ENCODE measurements at regions not wholly inside any gene's neighbourhood (a gene's known extent, or its start where the extent isn't known, plus 50 kb on each side); places are given as distances from the start of the nearest gene placed in this dataset.

- no peaks in the 10 kb centered on the region for H3K36me3 ChIP-seq (ENCODE audit: control insufficient read depth, insufficient read depth, low read length)
- no peak overlapping the region for H3K4me3 ChIP-seq (replicated peaks; ENCODE audit: low read depth, low read length)
- no peak for TF ChIP-seq CTCF (IDR thresholded peaks at IDR 0.05; ENCODE audit: insufficient read depth, low read length, poor library complexity, severe bottlenecking)
- H3K27me3 ChIP-seq (replicated peaks; ENCODE audit: control insufficient read depth, insufficient read depth, low read length), result no peaks in the 10 kb centered on the region; the same call in 1 of the 2 replicates
- DNase-seq (ENCODE audit: extremely low read depth, insufficient read length), result no peak
Measured at GRCh38 chr2:15763822-15764682, 172.4 kb downstream of the DDX1 start.

DNA sequence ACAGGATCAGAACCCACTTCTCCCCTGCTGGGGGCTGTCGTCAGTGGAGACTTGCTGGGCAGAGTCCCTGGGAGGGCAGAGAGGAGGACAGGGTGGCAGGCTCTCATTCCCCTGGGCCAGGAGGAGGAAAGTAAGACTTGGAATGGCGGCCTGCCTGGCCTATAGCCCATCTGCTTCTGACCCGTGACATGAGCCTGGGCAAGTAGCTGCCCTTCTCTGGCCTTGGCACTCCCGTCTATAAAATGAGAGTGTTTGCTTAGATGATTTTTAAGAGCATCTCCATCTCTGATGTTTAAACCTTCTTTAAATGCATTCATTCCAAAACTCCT, 173.0 kb downstream of the DDX1 start:
- Histone ChIP-seq H3K4me3 (replicated peaks; ENCODE audit: low read depth, low read length) (no peak overlapping the region), H3K36me3 (ENCODE audit: control insufficient read depth, insufficient read depth, low read length) (no peaks in the 10 kb centered on the region), H3K27me3 (replicated peaks; ENCODE audit: control insufficient read depth, insufficient read depth, low read length) (no peaks in the 10 kb centered on the region; the same call in 1 of the 2 replicates)
- no peak for DNase-seq (ENCODE audit: extremely low read depth, insufficient read length)
- TF ChIP-seq CTCF (IDR thresholded peaks at IDR 0.05; ENCODE audit: insufficient read depth, low read length, poor library complexity, severe bottlenecking), result no peak

DNA sequence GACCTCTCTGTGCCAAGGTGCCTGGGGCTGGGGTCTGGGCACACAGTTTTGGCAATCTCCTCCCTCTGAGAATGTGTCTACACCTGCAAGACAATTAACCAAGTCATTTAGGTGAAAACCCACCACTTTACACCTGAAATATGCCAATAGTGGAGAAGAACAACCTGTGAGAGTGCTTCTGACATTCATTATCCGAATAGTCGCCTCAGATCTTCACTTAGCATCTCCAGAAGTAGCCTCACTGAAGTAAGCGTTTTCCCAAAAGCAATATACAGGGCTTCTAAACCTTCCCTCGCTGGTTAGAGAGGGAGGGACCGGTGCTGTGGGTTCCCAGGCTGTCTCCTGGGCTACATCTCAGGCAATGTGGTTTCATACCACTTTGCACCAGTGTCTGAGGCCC, 173.5 kb downstream of the DDX1 start:
- Histone ChIP-seq H3K36me3 (ENCODE audit: control insufficient read depth, insufficient read depth, low read length) (no peaks in the 10 kb centered on the region), H3K4me3 (replicated peaks; ENCODE audit: low read depth, low read length) (no peak overlapping the region), H3K27me3 (replicated peaks; ENCODE audit: control insufficient read depth, insufficient read depth, low read length) (no peaks in the 10 kb centered on the region; the same call in 1 of the 2 replicates)
- no peak for TF ChIP-seq CTCF (IDR thresholded peaks at IDR 0.05; ENCODE audit: insufficient read depth, low read length, poor library complexity, severe bottlenecking)
- no peak for DNase-seq (ENCODE audit: extremely low read depth, insufficient read length)

DNA sequence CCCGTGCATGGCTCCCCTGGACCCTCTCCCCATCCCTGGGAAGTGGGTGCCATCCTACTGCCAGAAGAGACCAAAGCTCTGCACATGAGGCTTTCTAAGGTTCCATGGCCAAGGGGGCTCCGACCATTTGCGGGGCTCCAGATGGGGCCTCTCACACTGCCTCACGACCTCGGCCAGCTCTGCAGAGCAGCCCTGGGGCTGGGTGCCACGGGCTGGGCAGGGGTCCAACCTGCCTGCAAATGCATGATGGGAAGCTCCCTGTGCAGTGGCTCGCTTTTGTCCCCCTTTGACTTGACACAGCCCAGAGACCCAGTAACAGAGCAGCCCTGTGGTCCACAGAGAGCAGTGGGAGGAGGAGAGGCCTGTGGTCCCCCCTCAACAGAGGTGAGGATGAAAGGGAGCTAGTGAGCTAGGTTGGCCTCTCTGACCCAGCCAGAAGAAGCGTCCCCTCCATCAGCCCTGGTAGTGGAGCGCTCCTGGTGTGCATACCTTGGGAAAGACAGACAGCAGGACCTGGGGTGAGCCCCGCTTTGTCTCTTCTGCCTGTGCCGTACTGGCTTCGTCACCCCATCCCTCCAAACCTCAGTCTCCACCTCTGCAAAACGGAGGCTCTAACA, 174.1 kb downstream of the DDX1 start:
- no peak for TF ChIP-seq CTCF (IDR thresholded peaks at IDR 0.05; ENCODE audit: insufficient read depth, low read length, poor library complexity, severe bottlenecking)

DNA sequence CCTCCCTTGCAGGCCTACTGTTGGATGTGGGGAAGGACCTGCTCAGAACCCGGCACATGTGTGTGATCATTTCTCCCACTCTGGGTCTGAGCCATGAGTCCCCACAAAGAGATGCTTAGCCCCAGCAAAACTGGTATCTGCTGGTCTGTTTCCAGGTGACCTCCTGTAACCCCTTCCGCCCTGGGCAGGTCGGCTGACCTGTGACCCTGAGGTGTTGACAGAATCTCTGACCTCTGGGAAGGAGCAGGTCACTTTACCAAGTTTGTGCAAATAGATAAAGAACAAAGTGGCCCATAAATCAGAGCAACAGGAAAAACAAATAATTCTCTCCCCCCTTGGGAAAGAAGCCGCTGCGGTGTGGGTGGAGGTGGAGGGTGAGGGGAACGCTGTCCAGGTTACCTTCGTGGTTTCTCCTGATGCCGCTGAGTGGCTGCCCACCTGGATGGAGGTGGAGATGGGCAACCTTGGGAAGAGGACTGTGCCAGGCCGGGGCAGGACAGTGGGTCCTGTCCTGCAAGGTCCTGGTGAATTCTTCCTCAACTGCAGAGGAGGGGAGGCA, 174.0 kb upstream of the MYCN start:
- no peaks in the 10 kb centered on the region; the same call in 1 of the 2 replicates for H3K27me3 ChIP-seq (replicated peaks; ENCODE audit: control insufficient read depth, insufficient read depth, low read length)
- no peak for DNase-seq (ENCODE audit: extremely low read depth, insufficient read length)
- H3K36me3 ChIP-seq (ENCODE audit: control insufficient read depth, insufficient read depth, low read length), result no peaks in the 10 kb centered on the region
- TF ChIP-seq CTCF (IDR thresholded peaks at IDR 0.05; ENCODE audit: insufficient read depth, low read length, poor library complexity, severe bottlenecking), result no peak
- H3K4me3 ChIP-seq (replicated peaks; ENCODE audit: low read depth, low read length), result no peak overlapping the region

More for the DNA sequence above, 174.1 kb downstream of the DDX1 start:
- no peak for DNase-seq (ENCODE audit: extremely low read depth, insufficient read length)
- Histone ChIP-seq H3K4me3 (replicated peaks; ENCODE audit: low read depth, low read length) (no peak overlapping the region), H3K36me3 (ENCODE audit: control insufficient read depth, insufficient read depth, low read length) (no peaks in the 10 kb centered on the region), H3K27me3 (replicated peaks; ENCODE audit: control insufficient read depth, insufficient read depth, low read length) (no peaks in the 10 kb centered on the region; the same call in 1 of the 2 replicates)

Data from GM06990 (cell line).